GM19099 (cell line): ENCODE measurements at regions not wholly inside any gene's neighbourhood (a gene's known extent, or its start where the extent isn't known, plus 50 kb on each side); places are given as distances from the start of the nearest gene placed in this dataset.

Experiments used
- POLR2A ChIP-seq: IDR thresholded peaks from 3 replicates; pipeline ENCODE4 v1.6.1; 2011; ENCODE audit warnings: low read depth; ENCODE audit not compliant: insufficient read length; ENCODE audit errors: extremely low read depth

DNA sequence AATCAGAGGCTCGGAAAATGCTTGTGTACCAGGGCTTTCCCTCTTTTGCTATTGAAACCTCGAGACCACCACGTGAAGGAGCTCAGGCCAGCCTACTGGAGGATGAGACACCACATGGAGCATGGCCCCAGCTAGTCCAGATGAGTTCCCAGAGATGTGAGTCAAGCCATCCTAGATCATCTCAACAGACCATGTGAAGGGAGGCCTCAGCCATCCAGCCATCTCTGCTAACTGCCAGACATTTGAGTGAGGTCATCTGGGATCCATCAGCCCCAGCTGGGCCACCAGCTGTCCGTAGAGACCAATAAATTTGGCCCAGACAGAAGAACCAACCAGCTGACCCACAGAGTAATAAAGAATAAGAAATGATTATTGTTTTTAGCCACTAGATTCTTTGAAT is 62.8 kb upstream of the PROK2 start:
- TF ChIP-seq POLR2A: no peak

DNA sequence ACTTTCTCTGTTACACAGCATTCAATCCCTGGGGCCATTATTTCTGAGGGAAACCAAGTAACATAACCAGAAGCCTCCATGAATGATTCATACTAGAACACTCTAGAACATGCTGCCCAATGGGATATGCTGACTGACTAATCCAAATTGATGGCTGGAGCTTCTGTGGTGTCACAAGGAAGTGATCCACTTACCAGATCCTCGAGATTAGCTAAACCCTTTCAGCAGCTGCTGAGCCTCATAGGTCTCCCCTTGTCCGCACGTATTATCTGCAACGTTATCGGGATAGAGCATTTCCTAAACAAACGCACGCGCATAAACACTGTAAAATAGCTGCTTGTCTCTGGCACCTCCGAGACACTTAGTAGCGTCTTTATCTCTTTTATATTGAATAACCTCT is 61.2 kb upstream of the PROK2 start:
- TF ChIP-seq POLR2A: no peak

DNA sequence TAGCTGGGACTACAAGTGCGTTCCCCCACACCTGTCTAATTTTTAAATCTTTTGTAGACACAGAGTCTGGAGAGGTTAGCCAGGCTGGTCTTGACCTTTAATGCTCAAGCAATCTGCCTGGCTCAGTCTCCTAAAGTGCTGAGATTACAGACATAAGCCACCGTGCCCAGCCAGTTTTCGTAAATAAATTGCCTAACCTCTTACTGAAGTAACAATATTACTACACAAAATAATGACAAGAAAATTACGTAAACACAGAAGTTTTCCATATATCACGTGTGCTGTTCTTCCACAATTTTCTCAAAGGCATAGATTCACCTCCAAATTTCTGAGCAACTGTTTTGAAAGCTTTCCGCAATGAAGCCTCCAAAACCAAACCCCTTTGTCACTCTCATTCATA is 58.1 kb upstream of the PROK2 start:
- TF ChIP-seq POLR2A: no peak

DNA sequence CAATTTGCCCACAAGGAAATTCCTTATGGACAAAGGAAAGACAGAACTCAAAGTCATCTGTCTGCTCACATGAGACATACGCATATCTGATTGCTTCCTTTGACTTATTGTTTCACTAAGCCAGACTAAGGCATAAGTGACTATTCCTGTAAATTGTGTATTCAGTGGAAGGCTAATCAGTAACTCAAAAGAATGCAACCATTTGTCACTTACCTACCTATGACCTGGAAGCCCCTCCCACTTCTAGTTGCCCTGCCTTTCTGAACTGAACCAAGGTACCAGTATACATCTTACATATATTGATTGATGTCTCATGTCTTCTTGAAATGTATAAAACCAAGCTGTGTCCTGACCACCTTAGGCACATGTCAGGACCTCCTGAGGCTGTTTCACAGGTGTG is 53.5 kb upstream of the PROK2 start:
- TF ChIP-seq POLR2A: no peak
